ENCODE measurements at regions not wholly inside any gene's neighbourhood (a gene's known extent, or its start where the extent isn't known, plus 50 kb on each side); places are given as distances from the start of the nearest gene placed in this dataset.
"Not testable (repeated sequence)": the region's sequence is repeated elsewhere in the genome, so short reads cannot be mapped to it uniquely, and the experiment has no call there.

GRCh38 chr5:44942524-44943001 lies 133.8 kb downstream of the MRPS30 start:
- DNase-seq (ENCODE audit: low read depth): no peak

- DNase-seq (ENCODE audit: low read depth): no peak
Measured at GRCh38 chr5:44943647-44944046, 134.9 kb downstream of the MRPS30 start.

GRCh38 chr5:44945743-44946142 lies 137.0 kb downstream of the MRPS30 start:
- no peak for DNase-seq (ENCODE audit: low read depth)

DNA sequence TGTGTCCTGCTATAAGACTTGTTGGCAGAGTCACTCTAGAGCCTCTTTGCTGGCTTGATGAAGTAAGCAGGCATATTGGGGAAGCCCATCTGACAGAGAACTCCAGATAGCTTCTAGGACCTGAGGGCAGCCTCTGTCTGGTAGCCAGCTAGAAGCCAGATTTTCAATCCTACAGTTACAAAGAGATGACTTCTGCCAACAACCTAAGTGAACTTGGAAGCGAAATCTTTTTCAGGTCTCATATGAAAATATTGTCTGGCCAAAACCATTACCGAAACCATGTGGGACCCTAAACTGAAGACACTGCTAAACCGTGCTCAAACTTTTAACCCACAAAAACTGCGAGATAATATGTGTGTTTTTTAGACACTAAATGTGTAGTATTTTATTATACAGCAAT lies 140.9 kb downstream of the MRPS30 start:
- no peak for DNase-seq (ENCODE audit: low read depth)

GRCh38 chr5:44951371-44951770 lies 142.6 kb downstream of the MRPS30 start:
- DNase-seq (ENCODE audit: low read depth): no peak

GRCh38 chr5:44952376-44952775 lies 143.6 kb downstream of the MRPS30 start:
- DNase-seq (ENCODE audit: low read depth): no peak

DNA sequence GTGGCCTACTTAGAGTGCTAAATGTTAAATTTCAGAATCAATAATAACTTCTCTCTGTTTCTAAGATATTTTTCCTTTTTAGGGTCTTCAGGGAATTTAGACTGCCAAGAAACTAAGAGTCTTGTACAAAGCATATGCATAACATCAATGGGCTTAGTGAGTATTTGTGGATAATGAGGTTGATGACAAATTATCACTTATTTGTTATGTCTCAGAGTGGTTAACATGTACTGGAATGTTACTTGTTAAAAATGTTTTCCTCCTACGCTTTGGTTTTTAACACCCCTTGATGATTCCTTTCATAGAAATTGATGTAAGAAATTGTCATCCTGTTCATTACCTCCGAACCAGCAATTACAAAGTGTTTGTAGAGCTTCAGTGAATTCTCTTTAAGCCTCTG lies 144.3 kb downstream of the MRPS30 start:
- DNase-seq (ENCODE audit: low read depth): no peak

GRCh38 chr5:44958943-44959454 lies 150.3 kb downstream of the MRPS30 start:
- not testable (repeated sequence) for DNase-seq (ENCODE audit: low read depth)

DNA sequence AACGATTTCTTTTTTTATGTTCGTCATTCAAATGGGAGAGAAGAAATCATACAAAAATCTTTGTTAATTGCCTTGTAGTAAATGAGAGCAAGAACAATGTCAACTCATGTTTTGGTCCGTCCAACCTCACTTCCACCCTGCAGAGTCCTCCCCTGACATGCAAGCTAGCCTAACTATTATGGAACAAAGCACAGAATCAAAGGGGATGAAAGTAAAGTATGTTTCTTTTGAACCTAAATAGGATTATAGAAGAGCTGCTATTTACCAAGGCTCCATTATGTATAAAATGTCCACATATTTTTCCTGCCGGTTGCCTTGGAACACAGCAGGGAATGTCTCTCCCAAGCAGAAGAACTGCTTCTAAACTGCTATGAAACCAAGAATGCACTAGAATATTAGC lies 161.1 kb downstream of the MRPS30 start:
- no peak for DNase-seq (ENCODE audit: low read depth)

DNA sequence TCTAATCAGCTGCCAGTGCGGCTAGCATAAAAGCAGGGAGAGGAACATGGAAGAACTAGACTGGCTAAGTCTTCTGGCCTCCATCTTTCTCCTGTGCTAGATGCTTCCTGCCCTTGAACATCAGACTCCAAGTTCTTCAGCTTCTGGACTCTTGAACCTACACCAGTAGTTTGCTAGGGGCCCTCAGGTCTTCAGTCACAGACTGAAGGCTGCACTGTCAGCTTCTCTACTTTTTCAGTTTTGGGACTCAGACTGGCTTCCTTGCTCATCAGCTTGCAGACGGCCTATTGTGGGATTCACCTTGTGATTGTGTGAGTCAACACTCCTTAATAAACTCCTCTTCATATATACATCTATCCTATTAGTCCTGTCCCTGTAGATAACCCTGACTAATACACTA lies 162.2 kb downstream of the MRPS30 start:
- not testable (repeated sequence) for DNase-seq (ENCODE audit: low read depth)

GRCh38 chr5:44974813-44975212 lies 166.1 kb downstream of the MRPS30 start:
- DNase-seq (ENCODE audit: low read depth): no peak

DNA sequence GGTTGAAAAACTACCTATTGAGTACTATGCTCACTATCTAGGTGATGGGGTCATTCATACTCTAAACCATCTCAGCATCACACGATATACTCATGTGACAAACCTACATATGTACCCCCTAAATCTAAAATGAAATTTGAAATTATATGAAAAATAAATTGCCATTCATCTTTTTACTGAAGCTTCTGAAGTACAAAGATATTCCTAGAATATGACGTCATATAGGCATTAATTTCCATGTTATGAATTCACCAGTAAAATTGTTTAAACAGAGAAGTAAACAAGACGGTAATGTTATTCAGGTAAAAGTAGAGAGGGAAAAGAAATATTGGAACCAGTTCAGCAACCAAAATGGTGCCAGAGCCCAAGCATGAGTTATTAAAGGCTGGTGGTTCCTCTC lies 173.0 kb downstream of the MRPS30 start:
- no peak for DNase-seq (ENCODE audit: low read depth)

DNA sequence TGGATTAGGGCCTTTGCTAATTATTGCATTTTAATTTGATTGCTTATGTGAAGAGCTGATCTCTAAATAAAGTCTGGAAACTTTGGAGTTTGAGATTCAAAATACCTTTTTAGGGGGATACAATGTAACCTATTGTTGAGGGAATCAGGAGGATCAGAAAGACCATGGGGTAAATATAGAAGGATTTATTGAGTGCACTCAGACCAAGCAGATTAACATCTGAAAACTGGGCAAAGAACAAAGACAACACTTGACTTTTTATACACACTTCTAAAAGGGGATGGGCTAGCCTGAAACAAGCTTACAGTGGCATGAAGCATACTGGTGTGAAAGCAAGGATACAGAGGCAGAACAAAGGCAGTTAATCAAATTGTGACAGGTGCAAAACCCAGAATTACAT lies 174.3 kb downstream of the MRPS30 start:
- DNase-seq (ENCODE audit: low read depth): no peak

GRCh38 chr5:44987026-44987425 lies 178.3 kb downstream of the MRPS30 start:
- no peak for DNase-seq (ENCODE audit: low read depth)

- no peak for DNase-seq (ENCODE audit: low read depth)
Measured at GRCh38 chr5:44991693-44992092, 182.9 kb downstream of the MRPS30 start.

DNA sequence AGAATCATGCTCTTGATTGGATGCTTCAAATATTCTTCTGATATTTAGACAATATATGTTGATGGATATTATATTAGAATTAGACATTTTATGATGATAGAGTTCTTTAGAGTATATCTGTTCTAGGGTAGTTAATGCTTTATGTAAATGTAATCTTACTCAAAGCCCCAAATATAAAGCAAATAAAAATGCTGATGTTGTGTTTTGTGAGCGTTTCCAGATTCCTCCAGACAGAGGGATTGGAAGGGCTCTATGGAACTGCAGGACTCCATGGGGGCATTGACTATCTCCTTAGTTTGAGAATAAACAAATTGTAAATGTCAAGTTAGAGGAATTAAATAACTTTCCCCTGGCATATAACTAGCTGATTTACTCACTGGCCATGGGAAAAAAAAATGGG lies 184.5 kb downstream of the MRPS30 start:
- DNase-seq (ENCODE audit: low read depth): no peak

- no peak for DNase-seq (ENCODE audit: low read depth)
Measured at GRCh38 chr5:44997506-44997905, 188.8 kb downstream of the MRPS30 start.

DNA sequence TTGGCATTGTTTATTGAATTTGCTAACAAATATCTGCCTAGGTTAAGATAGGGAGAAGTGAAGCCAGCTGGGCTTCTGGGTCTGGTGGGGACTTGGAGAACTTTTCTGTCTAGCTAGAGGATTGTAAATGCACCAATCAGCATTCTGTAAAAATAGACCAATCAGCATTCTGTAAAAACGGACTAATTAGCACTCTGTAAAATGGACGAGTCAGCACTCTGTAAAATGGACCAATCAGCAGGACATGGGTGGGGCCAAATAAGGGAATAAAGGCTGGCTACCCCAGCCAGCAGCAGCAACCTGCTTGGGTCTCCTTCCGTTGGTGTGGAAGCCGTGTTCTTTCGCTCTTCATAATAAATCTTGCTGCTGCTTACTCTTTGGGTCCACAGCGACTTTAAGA lies 198.4 kb downstream of the MRPS30 start:
- not testable (repeated sequence) for DNase-seq (ENCODE audit: low read depth)

DNA sequence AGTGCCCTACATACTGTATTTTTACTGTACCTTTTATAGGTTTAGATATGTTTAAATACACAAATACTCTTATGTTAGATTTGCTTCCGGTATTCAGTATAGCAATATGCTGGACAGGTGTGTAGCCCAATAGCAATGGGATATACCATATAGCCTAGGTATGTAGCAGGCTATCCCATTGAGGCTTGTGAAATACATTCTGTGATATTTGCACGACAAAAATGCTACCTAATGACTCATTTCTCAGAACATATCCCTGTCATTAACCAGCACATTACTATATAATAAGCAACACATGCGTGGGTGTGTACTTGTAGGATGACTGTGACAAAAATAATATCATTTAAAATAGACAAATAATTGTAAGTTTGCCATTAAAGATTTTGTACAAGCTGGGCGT lies 208.8 kb downstream of the MRPS30 start:
- DNase-seq (ENCODE audit: low read depth): no peak

GRCh38 chr5:45029553-45029952 lies 220.8 kb downstream of the MRPS30 start:
- no peak for DNase-seq (ENCODE audit: low read depth)

- no peak for DNase-seq (ENCODE audit: low read depth)
Measured at GRCh38 chr5:45035991-45036390, 227.2 kb downstream of the MRPS30 start.

- DNase-seq (ENCODE audit: low read depth): no peak
Measured at GRCh38 chr5:45037927-45038326, 229.2 kb downstream of the MRPS30 start.

DNA sequence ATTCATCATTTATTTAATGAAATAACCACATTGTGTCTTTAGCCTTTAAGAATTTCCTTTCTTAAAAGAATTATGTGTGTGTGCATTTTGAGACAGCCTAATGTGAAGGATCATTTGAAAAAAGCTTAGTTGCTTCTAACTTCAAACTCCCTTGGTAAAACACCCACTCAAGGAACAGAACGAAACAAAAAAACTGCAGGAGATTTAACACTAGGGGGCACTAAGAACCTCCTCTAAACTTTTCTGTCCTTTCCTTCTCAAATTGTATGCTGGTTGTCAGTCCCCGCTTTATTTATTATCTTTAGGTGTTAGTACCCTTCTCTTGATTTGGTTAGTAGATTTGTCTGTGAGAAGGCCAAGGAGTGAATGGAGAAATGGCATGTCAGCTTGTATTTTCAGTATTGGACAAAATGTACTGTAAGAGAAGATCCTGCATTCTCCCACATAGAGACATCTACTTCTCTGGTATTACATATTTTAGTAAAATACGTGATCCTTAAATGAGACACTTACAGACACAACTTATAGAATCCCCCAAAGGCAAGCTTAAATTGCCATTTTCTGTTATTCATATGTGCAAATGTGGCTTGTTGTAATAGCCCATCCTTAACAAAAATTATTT lies 229.7 kb downstream of the MRPS30 start:
- no peak for DNase-seq (ENCODE audit: low read depth)

DNA sequence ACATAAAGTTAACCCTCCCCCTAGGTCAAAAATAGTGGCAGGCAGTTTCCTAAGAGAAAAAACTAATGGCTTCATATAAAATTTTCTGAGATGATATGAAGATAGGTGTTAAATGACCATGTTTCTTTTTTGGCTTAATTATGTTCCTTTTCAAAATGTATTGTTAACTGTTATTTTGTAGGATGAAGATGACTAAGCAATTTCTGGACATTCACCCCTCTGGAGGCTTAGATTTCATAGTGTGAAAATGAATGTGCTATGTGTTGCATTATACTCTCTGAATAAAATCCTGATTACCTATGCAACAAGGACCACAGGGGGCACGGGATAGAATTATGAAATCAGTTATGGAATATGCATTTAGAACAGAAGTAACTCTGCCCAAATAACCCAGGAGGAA lies 233.5 kb downstream of the MRPS30 start:
- no peak for DNase-seq (ENCODE audit: low read depth)

Measured in Daoy (cell line).